Iris pigment epithelial cell (primary cell): ENCODE measurements at regions not wholly inside any gene's neighbourhood (a gene's known extent, or its start where the extent isn't known, plus 50 kb on each side); places are given as distances from the start of the nearest gene placed in this dataset.

Source experiments
- DNase-seq: peaks from one replicate; pipeline ENCODE4 v3.0.0-alpha.2; 2011; ENCODE audit warnings: low read depth

DNA sequence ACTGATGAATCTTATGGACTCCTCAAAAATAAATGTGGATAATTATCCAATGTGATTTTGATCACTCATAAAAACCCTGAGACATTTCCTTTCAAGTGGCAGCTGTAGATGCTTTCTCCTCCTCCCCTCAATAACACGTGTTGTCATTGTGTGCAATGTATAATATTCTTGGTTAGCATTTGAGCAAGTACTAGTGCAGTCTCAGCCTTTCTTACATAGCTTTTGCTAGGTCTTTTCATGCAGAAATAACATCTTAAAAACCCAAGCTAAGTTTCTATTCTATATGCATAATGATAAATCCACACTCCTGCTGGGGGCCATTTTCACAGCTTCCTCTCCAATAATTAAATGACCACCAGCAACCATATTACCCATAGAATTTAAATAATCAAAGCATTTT is 1835.2 kb upstream of the NUDT12 start:
- DNase-seq, result no peak

DNA sequence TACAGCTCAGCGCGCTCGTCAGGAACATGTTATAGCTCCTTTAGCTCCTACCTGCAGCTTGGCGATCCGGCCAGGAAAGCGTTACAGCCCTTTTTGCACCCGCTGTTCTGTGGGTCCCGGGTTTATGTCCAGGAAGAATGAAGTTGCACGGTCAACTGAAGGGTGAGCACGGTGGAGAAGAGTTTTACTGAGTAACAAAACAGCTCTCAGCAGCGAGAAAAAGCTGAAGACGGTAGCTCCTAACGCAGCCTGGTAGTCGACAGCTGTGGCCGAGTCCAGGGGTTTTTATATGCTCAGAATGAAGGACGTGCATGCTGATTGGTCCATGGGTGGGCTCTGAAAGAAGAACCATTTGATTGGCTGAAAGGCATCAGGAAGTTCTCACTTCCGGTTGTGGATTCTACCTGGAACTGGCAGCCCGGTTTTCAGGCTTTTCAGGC is 1830.1 kb upstream of the NUDT12 start:
- no peak for DNase-seq

DNA sequence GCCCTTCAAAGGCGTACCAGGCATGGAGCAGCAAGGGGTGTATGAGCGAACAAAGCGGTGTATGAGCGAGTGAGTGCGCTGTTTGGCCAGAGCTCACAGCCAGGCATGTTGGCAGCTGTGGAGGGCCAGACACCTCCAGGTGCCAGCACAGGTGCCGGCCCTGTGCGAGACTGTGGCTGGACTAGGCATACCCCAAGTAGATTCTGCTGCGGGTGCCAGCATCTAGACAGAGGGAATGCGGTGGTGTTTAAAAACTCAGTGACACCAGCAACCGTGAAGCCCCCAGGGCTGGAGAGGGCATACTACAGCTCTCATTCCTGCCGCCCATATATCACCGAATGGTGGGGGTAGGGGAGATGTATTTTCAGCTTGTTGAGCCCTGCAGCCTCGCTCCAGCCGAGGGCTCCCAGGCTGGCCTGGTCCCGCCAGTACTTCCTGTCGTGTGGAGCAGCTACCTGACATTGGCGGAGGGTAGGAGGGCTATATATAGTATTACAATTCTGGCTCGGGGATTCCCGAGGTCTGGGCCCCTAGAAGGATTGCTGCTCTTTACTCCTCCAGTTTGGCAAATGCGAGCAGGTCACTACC is 1829.6 kb upstream of the NUDT12 start:
- DNase-seq, result no peak

DNA sequence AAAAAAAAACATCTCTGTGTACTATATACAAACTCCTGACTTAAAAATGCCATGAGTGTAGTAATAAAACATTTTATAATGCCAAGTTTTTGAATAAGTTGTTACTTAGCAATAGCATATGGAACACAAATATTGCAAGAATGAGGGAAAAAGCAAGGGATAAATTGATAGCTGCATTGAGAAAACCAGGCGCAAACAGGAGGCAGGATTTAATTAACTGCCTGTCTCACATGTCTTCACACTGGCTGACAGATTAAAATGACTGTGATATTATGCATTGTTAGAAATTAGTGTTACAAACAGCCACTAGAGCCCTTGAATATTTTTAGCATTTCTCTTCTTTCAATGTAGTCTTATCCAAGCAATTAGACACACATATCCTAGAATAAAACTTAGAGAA is 1817.5 kb upstream of the NUDT12 start:
- no peak for DNase-seq

DNA sequence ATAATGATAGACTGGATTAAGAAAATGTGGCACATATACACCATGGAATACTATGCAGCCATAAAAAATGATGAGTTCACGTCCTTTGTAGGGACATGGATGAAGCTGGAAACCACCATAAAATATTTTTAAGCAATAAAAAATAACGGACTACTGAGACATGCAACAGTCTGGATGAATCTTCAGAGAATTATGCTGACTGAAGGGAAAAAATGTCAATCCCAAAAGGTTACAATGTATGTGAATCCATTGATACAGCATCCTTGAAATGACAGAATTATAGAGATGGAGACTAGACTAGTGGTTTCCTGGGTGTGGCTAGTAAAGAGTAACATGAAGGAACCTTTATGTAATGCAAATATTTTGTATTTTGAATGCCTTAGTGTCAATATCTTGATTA is 1808.6 kb upstream of the NUDT12 start:
- no peak for DNase-seq

DNA sequence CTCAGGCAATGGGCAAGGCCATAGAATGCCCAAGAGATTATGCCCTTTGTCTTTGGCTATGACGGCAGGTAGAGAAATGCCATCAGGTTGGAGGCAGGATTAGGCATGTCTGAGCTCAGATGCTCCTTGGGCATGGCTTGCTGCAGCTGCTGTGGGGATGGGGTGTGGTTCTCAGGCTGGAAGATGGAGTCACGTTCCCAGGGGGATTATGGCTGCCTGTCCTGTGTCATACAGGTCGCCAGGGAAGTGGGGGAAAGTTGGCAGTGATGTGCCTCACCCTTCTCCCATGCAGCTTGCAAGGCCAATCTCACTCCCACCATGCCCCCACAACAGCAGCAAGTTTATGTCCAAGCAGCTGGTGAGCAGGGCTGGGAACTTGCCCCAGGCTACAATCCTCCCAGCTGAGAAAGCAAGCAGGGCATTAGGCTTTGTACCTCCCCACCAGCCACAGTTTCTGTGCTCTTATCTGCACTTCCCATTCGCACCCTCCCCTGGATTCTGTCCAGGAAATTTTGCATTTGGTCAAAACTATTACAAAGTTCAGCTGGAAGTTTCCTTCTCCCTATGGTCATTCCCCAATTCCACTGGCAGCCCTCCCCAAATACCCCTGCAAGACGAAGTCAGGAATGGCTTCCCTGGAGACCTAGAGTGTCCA is 1788.0 kb upstream of the NUDT12 start:
- DNase-seq, result no peak

DNA sequence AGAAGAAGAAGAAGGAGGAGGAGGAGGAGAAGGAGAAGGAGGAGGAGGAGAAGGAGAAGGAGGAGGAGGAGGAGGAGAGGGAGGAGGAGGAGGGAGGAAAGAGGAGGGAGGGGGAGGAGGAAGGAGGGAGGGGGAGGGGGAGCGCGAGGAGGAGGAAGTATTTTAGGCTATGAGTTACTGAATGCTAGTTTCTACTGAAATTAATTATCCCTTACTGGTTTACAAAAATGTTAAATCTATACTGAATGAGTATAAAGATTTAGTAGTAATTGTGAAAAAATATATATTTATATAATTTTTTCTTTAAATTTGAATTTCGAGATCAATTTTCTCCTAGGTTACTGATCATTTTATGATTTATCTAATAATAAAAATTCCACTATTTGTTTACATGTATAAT is 1769.0 kb upstream of the NUDT12 start:
- DNase-seq, result no peak

DNA sequence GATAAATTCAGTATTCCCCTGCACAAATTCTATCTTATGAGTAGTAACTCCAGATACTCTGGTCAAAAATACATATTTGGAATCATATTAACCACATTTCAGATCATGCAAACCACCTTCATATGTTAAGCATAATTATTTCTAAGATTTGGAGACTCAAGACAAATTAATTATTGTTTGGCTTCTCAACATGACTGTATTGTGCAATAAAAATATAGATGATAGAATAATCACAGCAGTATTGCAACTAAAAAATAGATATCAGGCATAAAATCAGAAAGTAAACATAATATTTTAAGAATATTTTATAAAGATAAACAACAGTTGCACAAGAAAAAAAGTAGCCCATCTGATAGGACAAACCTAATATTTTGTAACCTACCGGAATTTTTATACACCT is 1767.6 kb upstream of the NUDT12 start:
- DNase-seq, result no peak

DNA sequence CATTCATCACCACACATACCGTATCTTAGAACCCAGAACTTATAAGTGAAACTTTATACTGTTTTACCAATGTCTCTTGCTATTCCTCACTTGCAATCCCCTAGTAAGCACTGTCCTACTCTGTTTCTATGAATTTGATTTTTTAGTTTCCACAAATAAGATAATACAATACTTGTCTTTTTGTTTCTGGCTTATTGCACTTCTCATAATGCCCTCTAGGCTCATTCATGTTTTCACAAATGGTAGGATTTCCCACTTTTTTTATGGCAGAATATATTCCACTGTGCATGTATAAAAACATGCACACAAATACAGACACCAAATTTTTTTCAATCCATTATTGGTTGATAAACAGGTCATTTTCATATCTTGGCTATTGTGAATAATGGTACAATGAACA is 1742.3 kb upstream of the NUDT12 start:
- DNase-seq, result no peak

DNA sequence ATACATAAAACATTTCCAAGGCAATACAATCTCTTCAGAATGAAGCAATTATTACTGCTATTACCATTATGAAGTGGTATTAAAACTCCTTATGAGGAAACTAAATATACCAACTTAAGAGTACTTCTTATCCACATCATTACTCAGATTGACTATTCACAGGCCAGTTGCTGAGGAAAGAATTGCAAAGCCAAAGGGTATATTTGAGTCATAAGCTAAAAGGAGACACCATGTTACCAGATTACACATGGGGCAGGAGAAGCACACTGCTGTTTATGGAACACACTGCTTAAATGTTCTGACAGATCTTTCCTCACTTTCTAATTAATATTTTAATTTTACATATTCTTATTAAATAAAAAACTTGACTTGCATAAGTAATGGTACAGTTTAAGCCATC is 1726.4 kb upstream of the NUDT12 start:
- DNase-seq, result no peak

DNA sequence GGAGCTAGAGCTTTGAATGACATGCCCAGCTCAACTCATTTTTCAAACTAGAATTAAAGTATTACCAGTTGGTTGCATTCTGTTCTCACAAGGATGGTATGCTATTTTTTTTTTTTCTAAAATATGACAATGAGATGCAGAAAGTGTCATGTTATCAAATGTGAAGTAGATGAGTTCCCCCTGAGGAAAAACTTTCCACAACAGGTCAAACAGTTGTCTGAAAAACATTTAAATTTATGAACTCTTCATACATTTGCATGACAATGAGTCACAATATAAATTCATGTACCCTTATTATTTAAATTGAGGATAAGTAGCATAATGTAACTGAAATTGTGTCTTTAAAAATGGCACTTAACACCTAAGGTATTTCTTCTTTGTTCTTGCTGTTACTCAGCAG is 1720.5 kb upstream of the NUDT12 start:
- no peak for DNase-seq

DNA sequence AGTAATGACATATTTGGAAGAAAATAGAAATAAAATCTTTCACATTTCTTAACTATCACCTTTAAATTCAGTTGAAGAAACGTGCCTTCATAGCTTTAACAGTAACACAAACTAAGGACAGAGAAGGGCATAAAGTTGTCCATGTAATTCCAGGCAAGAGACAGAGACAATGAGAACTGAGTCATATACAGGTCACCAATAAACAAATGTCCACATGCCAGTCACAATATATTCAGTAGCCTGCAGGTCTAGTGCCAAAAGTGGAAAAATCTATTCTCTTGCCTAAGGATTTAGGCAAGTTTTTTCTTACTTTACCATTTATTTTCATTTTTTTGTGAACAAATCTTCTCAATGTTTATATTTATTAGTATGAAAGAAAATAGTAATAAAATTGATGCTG is 1711.5 kb upstream of the NUDT12 start:
- no peak for DNase-seq

DNA sequence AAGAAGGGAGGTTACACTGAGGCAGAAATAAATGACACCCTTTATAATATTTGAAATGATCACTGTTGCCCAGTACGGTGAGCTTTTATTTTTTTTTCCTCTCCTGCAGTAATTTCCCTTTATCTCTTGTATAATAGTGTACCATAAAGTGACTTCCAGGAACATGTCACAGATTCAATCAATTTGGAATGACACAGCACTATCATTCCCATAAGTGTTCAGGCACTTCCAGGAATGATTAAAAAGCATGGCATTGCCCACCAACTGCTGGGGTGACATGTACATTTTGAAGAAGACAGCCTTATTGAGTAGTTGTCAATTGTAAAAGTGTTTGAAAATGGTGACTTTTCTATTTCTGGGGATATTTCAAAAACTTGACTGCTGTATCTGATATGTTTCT is 1700.9 kb upstream of the NUDT12 start:
- no peak for DNase-seq

DNA sequence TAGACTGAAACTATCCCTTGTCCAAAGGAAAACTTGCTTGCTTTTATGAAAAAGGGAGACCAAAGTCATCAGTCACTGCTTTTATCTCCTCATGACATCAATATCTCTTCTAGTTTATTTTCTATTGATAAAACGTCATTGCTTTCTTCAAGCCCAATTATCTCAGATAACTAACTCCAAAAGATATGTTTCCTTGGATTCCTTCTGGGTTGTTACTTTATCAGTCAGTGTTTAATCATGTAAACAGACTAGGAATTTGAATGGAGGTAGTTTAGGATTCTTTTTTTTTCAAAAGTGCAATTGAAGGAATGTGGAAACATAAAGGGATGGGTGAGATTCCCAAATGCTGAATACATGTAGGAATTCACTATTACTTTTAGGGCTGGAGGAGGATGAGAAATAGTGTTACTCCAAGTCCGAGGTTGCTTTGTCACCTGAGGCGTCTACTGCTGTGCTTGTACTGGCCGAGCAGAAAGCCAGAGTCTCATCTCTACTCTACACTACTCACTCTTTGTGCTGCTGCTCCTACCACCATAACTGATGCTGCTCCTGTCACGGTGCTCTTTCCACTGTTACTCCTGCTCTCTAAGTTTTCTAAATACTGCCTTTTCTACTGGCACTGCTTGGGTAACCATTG is 1697.1 kb upstream of the NUDT12 start:
- DNase-seq, result no peak

DNA sequence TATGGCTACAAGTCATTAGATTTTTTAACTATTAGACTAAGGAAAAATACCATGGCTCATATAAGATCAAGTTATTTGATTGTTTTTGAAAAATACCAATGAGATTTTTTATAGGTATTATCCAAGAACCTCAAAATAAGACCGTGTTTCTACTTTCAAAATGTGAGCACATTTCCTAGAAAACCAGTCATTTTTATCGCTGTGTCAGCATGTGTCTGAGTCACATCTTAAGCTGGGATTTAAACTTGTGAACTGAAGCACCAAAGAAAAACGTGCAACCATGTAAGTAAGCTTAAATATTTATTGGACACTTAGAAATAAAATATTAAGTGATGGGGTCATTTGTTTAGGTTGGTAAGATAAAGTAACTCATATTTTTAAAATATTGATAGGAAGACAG is 1676.0 kb upstream of the NUDT12 start:
- no peak for DNase-seq

DNA sequence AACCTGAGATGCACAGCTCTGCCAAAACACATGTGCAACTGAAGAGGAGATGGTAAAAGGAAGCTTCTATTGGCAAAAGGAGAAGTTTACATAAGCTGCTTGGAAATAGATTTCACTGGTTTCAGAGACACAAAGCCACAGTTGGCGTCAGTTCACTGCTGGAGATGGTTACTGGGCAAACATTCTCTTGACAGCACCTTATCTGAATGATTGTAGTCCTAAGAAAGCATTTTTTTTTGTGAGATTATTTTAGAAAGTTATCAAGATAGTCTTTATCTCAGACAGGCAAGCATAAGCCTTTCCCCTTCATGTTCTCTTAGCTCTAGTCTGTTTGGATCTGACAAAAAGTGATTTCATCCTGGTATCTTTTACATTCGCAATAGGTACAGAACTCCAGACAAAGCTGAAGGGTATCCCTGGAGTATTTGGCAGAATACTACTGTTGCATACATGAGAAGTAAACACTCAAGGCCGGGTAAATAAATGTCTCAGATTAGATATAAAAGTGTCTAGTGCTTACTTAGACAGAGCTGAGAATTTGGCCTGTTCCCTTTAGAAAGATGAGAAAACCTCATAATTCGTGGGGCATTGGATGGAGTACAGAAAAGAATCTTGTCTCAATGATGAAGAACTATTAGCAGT is 1668.0 kb upstream of the NUDT12 start:
- DNase-seq, result no peak

DNA sequence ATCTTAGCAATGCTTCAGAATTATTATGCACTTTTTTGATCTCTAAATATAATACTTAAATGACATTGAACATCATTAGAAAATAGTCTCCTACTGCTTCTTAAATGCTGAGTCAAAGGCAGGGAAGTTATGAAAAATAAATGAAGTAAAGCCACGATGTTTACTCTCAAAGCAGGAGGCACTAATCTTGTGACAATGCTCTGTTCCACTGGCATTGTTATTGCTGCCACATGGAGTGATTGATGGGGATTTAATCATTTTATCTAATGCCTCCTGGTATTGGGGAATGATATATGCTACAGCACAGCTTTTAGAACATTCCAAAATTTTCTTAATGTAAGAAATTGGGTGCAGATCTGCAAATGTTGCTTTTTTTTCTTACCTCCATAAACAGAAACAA is 1655.4 kb upstream of the NUDT12 start:
- DNase-seq, result no peak

DNA sequence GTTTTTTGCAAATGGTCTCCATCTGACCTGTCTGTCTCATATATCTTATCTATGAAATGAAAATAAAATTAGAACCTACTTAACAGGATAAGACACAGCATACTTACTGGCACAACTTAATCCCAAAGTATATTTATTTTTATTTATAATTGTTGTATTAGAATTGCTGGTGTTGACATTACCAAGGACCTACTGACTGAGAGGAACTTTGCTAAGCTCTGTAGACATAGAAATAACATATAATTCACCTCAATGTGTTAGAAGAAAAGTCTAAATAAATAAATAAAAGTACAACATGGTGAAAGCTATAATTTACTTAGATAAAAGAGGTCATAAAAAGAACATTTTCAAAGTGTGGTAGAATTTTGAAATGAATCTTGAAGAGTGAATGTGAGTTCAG is 1650.5 kb upstream of the NUDT12 start:
- DNase-seq, result no peak

DNA sequence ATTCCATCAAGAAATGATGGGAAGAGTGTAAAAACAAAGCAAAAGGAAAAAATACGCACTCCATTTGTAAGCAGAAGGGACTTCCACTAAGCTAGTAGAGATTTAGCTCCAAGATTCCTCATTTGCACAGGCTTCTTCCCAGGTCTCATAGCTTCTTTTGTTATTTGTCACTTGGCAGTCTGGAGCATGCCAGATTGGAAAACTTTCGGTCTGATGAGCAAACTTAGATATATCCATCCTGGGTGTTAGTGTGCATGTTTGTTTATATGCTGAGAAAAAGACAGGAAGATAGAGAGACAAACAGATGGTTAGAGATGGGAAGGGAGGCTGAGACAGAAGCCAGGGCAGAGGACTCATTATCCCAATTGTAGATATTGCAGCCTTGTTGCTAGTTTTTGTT is 1644.5 kb upstream of the NUDT12 start:
- DNase-seq, result no peak

DNA sequence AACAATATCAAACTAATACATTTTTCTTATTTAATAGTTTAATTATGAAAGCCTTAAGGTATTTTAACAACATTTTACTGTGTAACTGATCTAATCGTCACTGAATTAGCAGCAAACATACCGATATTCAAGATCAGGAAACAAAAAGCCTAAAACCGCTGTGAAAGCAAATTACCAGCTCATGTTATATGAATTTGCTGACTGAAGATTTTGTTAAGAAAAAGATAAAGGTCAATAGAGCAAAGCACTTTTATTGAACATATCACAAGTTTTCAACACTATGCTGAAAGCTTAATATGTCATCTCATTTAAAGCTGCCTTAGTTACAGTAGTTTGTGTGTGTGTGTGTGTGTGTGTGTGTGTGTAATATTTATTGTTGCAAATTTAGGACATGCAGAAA is 1634.9 kb upstream of the NUDT12 start:
- no peak for DNase-seq

DNA sequence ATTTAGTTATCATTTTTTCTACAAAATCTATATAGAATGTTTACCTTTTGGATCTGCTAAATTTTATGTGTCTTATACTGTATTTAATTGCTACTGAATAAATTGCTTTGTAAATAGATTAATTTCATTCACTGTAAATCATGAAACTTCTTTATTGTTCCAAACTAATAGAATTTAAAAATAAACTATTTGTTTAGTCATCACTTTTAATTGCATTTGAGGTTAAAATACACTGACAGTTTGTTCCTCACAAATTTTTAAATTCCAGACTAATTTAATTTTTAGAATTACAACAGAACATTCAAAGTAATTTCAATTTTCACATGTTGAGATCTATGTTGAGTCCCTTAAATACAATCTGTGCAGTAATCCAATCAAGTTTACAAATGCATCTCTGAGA is 1633.2 kb upstream of the NUDT12 start:
- no peak for DNase-seq

DNA sequence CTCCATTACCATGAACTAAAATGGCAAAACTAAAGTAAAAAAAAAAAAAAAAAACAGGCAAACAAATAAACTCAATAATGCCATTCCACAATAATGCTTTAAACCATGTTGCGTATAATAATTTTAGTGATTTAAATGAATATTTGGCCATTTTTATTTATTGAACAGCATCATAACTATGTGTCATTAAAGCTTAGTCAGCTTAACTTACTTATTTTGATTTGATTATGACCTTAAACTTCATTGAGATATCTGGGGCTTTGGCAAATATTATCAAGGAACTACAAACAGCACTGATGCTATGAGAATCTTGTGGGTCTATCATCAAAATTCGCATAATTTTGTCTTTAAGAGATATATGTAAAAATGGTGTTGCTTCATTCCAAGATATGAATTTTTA is 1610.3 kb upstream of the NUDT12 start:
- DNase-seq, result no peak

DNA sequence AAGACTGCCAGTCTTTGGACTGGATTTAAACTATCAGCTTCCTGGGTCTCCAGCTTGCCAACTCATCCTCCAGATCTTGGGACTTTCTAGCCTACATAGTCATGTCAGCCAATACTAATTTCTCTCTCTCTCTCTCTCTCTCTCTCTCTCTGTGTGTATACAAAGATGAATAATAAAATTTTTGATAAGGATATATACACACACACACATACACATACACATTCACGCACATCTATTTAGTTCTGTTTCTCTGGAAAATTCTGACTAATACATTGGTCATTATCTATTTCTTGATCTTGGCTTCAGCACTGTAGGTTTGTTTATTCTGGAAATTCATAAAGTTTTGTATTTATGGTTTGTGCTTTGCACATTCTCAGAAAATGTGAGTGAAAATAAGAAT is 1606.2 kb upstream of the NUDT12 start:
- DNase-seq, result no peak
